Jurkat, Clone E6-1 (cell line): ENCODE measurements at regions not wholly inside any gene's neighbourhood (a gene's known extent, or its start where the extent isn't known, plus 50 kb on each side); places are given as distances from the start of the nearest gene placed in this dataset.

Experiments used
- DNase-seq: peaks from one replicate; pipeline ENCODE4 v3.0.0-alpha.2; 2011; ENCODE audit warnings: low read depth, low spot score
- H3K4me3 ChIP-seq: 2 replicates; pipeline ENCODE4 v1.5.1; 2011; ENCODE audit warnings: mild to moderate bottlenecking, low read length, control low read depth, moderate library complexity

DNA sequence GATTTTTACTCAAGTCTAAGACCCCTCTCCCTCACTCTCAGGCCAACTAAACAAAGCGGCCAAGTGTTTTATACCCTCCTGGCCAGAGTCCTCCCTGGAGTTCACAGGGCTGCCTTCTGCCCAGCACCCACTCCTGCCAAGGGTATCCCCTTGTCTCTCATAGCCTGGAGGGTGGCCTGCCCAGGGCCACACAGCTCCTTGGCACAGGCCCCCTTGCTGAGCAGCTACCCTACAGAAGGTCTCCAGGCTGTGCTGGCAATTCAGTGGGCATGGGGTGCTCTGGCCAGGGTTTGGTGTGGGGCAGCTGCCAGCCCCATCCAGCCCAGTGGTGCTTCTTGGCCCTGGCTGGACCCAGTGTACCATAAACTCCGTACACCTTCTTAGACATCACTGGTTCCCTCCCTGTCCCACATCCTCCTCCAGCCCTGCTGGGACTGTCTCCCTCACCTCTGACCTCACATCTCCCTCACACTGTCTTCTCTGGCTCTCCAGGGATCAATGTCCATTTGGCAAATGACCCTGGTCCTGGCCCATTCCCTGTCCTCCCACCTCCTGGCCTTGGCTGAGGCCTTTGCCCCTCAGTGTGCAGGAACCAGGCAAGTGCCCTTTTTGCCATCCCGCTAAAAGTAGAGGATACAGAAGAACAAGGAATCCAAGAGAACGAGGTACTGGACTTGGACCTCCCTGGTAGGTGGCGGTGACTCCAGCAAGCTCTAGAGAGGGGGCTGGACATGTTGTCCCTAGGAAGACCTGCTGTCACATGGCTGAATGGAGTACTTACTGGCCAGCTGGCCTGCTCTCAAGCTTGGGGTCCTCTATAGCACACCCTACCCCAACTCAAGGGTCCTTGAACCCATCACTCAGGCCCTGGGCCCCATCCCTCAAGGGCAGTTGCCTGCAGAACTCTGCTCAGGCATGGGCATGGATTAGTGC is 50.0 kb upstream of the TRPM1 start:
- no peak for DNase-seq
- no peak overlapping the region for H3K4me3 ChIP-seq

DNA sequence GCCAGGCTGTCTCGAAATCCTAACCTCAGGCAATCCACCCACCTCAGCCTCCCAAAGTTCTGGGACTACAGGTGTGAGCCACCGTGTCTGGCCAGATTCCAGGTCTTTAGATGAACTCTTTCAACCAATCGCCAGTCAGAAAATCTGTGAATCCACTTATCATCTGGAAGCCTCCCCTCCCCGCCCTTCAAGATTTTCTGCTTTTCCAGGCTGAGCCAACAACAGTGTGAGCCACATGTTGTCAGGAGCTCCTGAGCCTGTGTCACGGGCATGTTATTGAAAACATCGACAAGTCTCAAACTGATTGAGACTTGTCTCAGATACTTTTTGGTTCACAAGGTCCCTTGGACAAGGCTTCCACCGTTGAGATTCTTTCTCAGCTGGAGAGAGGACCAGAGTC is 52.0 kb upstream of the TRPM1 start:
- no peak for DNase-seq
- H3K4me3 ChIP-seq, result no peak overlapping the region

DNA sequence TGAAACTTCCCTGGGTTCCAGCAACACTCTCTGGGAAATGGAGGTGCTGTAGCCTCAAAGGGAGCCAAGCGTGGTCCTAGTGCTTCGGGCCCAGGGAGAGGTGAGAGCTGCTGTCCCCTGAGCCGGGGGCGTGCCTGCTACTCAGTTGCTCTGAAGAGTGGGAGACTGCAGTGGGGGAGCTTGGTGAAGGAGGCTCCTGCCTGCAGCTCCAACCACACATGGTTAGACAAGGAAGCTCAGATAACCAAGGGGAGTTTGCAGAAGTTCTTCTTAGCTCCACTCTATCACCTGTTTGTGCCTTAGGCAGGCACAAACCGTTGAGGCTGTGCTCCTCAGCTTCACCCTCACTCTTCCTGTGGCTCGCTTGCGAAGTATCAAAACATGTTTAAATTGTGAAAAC is 53.6 kb upstream of the TRPM1 start:
- H3K4me3 ChIP-seq, result no peak overlapping the region
- no peak for DNase-seq

DNA sequence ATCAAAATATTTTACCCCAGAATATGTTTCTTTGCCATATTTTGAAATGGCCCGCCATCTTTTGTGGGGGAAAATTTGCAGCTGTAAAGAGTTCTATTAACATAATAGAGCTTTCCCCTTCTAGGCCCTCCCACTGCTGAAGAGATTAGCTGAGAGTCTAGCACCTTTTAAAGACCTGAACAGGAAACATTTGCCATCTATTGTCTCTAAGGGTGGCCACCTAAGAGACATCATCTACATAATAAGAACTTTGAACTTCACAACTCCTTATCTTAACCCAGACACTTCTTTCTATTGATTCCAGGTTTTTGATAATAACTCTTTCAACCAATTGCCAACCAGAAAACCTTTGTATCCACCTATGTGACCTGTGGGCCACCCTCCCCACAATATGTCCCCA is 54.7 kb upstream of the TRPM1 start:
- DNase-seq, result no peak

DNA sequence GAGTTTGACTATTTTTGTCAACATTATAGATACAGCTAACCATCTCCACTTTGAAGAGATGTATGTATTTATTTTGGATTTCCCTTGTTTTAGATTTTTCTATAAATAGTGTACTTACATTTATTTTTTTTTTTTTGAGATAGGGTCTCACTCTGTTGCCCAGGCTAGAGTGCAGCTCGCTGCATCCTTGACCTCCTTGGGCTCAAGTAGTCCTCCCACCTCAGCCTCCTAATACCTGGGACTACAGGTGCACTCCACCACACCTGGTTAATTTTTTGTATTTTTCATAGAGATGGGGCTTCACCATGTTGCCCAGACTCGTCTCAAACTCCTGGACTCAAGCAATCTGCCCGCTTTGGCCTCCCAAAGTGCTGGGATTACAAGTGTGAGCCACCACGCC is 55.3 kb upstream of the TRPM1 start:
- H3K4me3 ChIP-seq, result no peak overlapping the region
- no peak for DNase-seq

More for the DNA sequence above, 54.7 kb upstream of the TRPM1 start:
- no peak overlapping the region for H3K4me3 ChIP-seq

DNA sequence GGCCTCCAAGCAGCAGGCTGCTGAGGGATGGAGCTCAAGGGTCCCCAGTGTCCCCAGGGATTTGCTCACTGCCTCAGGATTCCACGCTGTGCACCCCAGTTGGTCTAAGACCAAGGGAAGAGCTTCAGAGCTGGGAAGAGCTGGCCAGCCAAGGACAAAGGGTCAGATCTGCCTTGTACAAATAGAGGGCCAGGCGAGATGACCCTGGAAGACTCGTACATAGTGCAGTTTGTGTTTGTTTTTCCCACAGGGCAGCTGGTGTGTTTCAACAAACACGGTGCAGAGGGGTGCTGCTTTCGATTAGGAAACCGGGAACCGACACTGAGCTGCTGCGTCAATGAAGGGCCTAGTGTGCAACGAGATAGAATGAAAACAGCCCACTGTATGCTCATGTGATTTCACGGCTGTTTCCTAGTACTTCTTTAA is 56.1 kb upstream of the TRPM1 start:
- H3K4me3 ChIP-seq, result no peak overlapping the region
- DNase-seq, result no peak

DNA sequence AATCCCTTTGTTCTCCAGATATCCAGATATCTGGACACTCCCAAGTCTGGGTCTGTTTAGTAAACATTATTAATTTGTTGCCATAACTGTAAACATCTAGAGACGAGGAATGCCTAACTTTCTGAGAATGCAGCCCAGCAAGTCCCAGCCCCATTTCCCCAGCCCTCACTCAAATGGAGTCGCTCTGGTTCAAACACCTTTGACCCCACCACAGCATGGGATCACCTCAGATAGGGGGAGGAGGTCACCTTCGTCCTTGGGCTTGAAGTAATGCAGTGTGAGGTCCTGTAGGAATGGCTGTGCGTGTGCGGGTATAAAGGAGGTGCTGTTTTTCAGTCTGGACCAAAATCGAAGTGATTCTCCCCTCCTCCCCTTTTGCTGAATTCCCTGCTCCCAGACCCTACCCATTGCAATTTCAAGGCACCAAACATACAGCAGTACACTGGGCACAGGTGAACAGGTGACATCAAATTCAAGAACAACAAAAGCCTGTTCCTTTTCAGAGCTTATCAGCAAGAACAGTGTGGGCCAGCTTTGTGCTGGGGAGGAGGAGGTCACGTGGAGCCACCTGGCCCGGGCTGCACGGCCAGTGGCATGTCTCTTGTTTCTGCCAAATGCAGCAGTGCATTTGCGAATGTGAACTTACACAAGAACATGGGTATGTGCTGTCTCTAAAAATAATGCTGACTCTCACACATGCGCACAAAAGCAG is 57.5 kb upstream of the TRPM1 start:
- no peak overlapping the region for H3K4me3 ChIP-seq
- DNase-seq, result no peak

DNA sequence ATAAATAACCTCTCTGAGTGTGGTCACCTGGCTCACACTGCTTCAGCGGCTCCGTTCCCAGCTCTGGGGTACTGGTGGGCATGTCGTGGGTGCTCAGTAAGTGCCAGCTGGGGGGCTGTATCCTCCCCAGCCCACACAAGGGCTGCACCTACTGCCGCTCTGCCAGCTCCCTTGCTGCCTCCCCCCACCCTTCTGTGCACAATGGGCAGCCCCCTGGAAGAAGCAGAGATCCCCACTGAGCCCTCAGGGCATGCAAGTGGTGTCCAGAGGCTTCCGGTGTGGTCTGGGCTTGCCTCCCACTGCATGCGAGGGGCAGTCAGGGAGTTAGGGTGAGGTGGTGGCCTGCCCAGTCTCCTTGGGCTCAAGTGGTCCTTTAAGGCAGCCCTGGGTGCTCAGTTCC is 58.3 kb upstream of the TRPM1 start:
- no peak for DNase-seq
- no peak overlapping the region for H3K4me3 ChIP-seq

DNA sequence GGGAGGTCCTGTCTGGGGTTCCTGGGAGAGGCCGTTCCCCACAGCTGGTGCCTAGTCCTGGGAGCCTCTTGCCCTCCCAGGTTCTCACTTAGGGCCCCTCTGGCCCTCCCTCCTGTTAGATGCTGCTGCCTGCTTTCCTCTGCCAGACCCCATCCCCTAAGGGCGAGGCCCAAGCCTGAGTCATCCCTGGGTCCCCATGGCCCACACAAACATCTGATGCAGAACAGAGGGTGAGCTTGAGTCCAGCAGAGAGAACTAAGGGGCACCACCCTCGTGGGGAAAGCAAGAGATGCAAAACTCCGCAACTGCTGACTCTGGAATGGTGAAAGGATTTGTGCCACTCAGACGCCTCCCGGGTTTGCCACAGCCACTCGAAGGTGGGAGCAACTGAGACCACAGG is 58.8 kb upstream of the TRPM1 start:
- H3K4me3 ChIP-seq, result no peak overlapping the region
- no peak for DNase-seq

DNA sequence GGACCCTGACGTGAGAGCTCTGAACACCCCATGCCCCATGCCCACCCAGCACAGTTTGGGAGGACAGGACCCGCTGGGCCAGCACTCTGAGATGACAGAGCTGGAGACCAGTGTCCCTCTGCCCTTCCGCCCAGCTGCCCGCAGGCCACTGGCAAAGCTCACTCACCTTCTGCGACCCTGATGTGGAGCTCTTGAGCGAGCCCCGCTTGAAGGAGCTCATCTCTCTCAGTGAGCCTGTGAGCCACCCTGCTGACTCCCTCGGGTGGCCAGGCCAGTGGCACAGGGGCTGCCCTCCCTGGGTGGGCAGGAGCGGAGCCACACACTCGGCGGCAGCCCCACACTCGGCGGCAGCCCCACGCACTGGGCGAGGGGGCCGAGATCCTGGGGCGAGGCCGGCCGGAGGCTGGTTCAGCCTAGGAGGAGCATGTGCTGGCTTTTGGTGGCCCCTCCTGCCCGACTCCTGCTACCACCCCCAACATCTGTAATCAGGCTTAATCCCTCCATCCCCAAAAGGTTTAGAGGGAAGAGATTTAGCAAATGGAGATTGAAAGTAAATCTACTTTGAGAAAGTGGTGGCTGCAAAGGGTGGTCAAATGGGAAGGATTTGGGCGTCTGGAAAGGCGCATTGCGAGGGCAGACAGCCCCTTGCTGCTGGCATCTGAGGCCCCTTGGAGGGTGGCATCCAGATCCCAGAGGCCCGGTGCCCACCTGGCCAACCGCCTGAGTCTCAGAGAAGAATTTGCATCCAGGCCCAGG is 59.4 kb upstream of the TRPM1 start:
- H3K4me3 ChIP-seq, result no peak overlapping the region
- DNase-seq, result no peak

DNA sequence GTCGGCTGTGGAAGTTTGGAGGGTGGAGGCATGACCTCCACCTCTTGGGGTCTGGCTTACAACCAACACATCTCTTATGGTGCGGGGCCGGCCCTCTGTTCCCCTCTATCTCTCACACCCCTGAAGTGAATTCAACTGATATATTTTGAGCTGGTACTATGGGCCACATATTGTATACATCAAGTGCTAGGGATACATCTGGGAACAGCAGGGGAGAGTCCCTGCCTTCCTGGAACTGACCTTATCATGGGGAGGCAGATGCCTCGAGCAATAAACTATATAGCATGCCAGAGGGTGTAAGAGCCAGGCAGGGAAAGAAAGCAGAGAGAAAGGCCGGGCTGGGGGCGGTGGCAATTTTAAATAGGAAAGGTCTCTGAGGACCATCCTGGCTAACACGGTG is 60.4 kb upstream of the TRPM1 start:
- H3K4me3 ChIP-seq, result no peak overlapping the region
- no peak for DNase-seq

DNA sequence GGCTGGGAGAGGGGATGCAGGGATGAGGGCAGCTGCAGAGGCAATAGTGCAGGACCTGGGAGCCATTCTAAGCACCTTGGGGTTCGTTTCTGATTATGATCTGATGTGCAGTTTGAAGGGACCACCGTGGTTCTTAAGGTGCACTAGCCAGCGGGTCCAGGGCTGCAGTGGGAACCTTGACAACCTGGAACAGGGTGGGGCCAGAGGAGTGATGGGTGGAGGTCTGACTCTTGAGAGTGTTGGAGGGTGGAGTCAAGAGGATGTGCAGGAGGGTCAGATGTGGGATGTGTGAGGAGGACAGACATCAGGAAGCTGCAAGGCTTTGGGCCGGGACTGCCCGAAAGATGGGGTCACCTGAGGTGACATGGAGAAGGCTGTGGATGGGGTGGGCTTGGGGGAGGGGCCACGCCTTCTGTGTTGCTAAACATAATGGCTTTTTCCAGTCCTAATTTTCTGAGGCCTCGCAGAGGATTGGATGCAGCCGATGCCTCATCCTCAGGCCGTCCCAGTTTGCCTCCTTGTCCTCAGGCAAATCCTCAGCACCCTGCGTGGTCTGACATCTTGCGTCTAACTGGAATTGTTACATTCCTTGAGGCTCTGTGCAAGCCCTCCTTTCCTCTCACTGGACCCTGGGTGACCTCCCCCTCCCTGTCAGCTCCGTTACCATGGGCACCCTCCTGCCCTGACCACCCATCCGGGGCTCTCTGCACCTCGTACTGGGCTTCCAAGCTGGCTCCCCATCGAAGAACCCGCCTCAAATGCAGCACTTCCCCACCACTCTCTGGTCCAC is 61.4 kb upstream of the TRPM1 start:
- no peak overlapping the region for H3K4me3 ChIP-seq
- no peak for DNase-seq

DNA sequence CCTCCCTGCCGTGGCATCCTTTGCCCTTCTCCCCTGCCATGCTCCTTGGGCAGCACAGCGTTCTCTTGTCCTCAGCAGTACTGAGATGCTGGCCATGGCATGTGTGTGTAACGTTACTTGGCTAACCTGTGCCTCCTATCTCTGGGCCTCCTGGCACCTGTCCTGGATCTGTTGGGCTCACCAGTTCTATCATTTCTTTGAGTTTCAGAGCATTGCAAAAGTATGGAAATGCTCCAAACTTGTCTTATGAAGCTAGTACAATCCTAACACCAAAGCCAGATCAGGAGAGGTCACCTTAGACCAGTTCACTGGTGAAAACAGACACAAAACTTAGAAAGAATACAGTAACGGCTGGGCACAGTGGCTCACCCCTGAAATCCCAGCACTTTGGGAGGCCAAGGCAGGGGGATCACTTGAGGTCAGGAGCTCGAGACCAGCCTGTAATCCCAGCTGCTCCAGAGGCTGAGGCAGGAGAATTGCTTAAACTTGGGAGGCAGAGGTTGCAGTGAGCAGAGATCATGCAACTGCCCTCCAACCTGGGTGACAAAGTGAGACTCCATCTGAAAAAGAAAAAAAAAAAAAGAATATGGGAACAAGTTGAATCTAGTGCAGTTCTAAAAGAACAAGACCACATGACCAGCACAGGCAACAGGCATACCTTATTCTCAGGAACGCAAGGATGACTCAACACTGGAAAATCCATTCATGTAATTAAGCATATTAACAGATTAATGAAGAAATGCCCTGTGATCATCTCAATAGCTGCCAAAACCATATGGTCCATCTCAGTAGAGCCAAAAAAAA is 62.4 kb upstream of the TRPM1 start:
- H3K4me3 ChIP-seq, result no peak overlapping the region
- no peak for DNase-seq

DNA sequence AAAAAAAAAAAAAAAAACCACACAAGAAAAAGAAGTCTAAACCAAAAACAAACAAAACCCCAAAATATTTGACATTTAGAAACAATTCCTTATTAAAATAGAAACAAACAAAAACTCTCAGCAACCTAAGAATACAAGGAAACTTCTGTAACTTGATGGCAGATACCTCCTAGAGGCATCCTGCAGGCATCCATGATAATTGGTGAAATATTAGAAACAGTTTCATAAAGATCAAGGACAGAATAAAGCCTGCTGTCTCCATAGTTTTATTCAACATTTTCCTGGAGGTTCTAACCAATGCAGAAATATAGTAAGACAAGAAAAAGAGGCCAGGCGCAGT is 63.0 kb upstream of the TRPM1 start:
- no peak for DNase-seq
- H3K4me3 ChIP-seq, result no peak overlapping the region

DNA sequence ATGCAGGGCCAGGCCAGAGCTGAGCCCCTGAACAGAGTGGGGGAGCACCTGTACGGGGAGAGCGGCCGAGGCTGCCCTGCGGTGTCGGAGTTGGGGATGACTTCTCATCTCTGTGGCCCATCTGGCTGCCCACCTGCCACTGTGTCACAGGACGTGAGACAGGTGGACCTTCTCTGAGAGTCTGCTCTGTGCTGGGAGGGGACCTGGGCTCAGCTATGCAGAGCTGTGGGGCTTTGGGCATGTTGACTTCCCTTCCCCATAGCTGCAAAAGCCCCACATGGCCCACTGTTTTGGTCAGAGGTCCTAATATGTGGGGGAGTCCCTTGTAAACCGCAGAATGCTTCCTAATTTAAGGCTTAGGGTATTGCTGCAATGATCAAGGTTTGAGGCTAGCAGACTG is 68.0 kb upstream of the TRPM1 start:
- no peak for DNase-seq
- H3K4me3 ChIP-seq, result no peak overlapping the region

DNA sequence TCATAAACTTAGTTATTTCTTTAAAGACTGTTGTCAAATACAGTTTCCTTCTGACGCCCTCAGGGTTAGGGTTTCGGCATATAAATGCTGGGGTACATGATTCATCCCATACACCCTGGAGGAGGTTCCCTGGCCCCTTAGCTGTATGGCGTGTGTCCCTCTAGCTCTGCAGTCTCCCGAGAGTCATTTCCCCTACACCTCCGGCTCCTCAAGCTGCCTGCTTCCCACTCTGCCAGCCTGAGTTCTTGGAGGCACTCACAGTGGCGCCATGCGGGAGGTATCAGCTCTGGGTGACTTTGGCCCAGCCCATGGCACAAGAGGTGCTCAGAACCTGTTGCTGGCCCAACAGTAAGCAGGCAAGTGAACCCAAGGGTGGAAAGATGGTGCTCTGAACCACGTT is 70.2 kb upstream of the TRPM1 start:
- no peak for DNase-seq
- H3K4me3 ChIP-seq, result no peak overlapping the region

DNA sequence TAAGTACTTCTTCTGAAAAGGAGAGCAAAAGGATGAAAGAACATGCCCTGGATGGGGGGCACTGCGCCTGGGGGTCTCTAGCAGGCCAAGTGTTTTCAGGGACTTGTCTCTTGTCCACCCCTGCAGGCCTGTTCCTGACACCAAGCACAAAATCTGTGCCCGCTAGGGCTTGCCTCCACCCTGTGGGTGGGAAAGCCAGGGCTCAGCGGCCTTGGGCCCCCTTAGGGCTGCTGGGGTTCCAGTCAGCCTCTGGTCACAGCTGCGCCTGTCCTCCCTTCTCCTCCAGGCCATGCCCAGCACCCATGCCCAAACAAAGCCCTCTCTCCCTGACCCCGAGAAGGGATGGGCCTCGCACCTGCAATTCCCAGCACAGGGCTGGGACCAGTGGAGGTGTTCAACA is 71.1 kb upstream of the TRPM1 start:
- no peak for DNase-seq
- no peak overlapping the region for H3K4me3 ChIP-seq

DNA sequence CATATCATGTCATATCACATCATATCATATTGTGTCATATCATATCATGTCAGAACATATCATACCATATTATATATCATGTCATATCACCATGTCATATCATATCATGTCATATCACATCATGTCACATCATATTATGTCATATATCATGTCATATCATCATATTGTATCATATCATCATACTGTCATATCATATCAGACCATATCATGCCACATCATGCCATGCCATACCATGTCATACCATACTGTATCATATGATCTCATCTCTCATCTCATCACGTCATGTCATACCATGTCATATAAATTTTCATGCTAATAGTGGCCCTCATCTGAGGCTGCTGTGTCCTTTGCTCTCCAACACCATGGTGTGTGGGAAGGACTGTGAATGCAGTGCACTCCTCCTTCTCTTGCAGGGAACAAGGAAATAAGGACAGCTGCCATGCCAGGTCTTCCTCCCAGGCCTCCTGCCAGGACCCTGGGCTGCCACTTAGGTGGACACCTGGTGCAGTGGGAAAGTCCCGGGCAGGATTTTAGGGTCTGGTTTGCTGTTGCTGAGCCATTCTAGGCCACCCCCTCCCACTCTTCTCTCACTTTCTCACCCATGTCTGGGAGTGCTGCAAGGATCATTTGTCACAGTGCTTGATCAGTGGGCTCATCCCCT is 72.4 kb upstream of the TRPM1 start:
- DNase-seq, result no peak
- H3K4me3 ChIP-seq, result no peak overlapping the region
